Activated T-helper 17 cell treated with anti-CD3 and anti-CD28 coated beads, Interleukin-2, amount 50 U/mL, for 72 hours (primary cell): ENCODE measurements at regions not wholly inside any gene's neighbourhood (a gene's known extent, or its start where the extent isn't known, plus 50 kb on each side); places are given as distances from the start of the nearest gene placed in this dataset.

Experiments
- ATAC-seq: fragments of 150-1000 bp; cut with Tn5 transposase; replicated peaks from 2 replicates; pipeline ENCODE4 v1.10.0; 2021; ENCODE audit warnings: mild to moderate bottlenecking, moderate library complexity
- H3K27ac Mint-ChIP-seq: one replicate; pipeline ENCODE4 v1.8.0; 2022; ENCODE audit warnings: mixed read lengths
- H3K27me3 Mint-ChIP-seq: one replicate; pipeline ENCODE4 v1.8.0; 2022; ENCODE audit warnings: mixed read lengths
- H3K36me3 Mint-ChIP-seq: one replicate; pipeline ENCODE4 v1.8.0; 2022; ENCODE audit warnings: low read depth, mild to moderate bottlenecking, mixed read lengths
- H3K4me1 Mint-ChIP-seq: one replicate; pipeline ENCODE4 v1.8.0; 2022; ENCODE audit warnings: mixed read lengths
- H3K4me3 Mint-ChIP-seq: one replicate; pipeline ENCODE4 v1.8.0; 2022; ENCODE audit warnings: mild to moderate bottlenecking, mixed read lengths
- H3K9me3 Mint-ChIP-seq: one replicate; pipeline ENCODE4 v1.8.0; 2022; ENCODE audit warnings: mixed read lengths

DNA sequence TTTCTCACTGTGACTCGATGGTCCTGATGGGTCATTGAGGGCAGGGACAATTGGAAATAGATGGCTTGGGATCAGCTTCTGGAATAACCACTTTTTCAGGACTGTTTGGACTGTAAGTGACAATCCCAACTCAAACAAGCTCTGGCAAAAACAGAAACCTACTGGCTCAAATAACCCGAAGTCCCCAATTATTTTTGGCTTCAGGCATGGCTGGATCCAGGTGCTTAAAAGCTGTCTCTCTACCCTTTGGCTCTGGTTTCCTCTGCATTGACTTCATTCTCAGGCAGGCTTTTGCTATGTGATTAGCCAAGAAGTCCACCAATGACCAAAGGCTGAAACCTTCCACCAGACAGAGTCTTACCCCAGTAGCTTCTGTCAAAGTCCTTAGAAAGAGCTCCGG, 92.9 kb upstream of the PRR23E start:
- no peak overlapping the region for H3K4me3 Mint-ChIP-seq

DNA sequence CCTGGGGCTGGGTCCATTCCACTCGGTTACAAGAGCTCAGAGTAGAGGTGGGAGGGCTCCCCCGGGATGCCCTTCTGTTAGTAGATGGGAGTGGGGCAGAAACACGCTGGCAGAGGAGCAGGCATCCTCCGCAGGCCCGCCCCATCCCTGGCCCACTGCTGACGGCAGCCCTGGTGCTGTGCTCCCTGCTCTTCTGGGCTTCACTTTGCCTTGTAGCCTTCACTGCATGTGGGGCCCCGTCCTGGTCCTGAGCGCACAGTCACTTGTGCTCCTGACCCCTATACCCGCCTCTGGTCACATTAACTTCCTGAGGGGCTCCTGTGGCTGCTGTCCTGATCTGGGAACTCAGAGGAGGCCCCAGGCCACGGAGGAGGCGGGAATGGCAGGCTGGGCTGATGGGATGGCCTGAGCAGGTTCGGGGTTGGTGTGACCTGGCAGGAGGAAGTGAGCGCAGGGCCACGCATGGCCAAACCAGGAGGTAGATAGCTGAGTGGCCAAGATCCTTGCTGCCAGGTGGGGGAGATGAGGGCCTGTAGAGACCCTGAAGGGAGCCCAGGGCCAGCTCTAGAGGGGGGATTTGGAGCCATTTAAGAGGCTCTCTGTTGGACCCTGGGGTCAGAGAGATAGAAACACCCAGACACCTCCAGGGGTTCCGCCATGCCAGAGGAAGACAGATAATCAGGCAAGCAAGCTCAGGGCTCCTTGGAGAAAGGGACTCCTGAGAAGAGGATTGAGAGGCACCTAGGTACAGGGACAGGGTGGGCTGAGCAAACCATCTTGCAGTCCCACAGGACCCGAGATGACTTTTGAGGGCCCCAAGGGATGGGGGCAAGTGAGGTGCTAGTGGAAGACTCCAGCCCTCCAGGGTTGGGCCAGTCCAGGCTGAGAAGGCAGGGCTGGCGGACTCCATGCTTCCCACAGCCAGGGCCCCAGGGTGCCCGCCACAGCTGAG, 92.2 kb upstream of the PRR23E start:
- Mint-ChIP-seq H3K27ac (no peak overlapping the region), H3K4me1 (no peaks in the 10 kb centered on the region), H3K36me3 (no peaks in the 10 kb centered on the region), H3K9me3 (no peaks in the 10 kb centered on the region), H3K4me3 (no peak overlapping the region), H3K27me3 (peaks cover 4% of the 10 kb centered on the region)
- ATAC-seq = no peak

More for the DNA sequence above, 92.9 kb upstream of the PRR23E start:
- no peaks in the 10 kb centered on the region for H3K4me1 Mint-ChIP-seq
- H3K36me3 Mint-ChIP-seq = no peaks in the 10 kb centered on the region
- H3K27me3 Mint-ChIP-seq = peaks cover 4% of the 10 kb centered on the region
- no peaks in the 10 kb centered on the region for H3K9me3 Mint-ChIP-seq
- no peak overlapping the region for H3K27ac Mint-ChIP-seq
- no peak for ATAC-seq

DNA sequence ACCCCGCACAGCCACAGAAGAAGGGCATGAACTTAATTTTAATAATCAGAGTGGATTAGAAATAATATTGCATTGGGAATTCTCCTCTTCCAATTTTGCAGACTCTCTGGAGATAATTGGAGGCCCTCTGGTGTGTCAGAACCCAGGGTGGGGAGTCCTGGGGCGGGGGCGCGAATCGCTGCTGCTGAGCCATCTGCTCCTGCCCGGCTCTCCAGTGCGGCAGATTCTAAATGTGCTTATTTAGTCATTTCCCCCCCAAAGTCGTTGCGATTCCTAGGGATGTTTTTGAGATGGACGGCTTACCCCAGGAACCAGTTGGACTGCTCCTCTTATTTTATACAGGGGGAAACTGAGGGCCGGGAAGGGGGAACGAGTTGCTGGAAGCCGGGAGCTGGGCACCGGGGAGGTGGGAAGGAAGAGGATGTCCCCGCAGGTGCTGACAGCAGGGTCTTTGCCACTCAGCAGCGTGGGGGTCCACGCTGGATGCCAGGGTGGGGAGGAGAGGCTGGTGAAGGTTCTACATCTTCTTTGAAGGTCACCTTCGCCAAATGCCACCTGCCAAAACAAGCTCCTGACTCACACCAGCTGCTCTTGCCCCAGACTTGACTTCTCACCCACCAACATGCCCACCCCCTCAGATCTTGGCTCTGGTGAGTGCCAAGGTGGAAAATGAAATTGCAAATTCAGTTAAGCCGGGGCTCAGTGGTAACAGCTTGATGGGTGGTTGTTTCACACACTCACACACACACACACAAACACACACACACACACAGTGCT, 91.3 kb upstream of the PRR23E start:
- ATAC-seq = no peak
- Mint-ChIP-seq H3K4me3 (no peak overlapping the region), H3K27me3 (peaks cover 4% of the 10 kb centered on the region), H3K27ac (no peak overlapping the region), H3K9me3 (no peaks in the 10 kb centered on the region), H3K36me3 (no peaks in the 10 kb centered on the region), H3K4me1 (no peaks in the 10 kb centered on the region)

DNA sequence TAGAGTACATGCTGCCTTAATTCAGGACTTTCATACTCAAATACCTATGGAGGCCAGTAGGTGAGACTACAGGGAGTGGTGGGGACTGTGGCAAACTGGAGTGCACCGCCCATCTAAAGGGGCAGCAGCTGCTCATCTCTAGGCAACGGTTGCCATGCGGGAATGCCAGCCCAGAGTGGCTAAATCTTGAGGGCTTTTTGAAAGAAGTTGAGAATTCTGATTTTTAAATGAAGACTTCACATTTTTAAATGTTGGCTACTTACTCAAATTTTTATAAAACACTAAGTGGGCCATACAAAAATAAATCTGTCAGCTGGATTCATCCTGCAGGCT, 90.8 kb upstream of the PRR23E start:
- no peak for ATAC-seq
- Mint-ChIP-seq H3K27me3 (peaks cover 4% of the 10 kb centered on the region), H3K4me1 (no peaks in the 10 kb centered on the region)

DNA sequence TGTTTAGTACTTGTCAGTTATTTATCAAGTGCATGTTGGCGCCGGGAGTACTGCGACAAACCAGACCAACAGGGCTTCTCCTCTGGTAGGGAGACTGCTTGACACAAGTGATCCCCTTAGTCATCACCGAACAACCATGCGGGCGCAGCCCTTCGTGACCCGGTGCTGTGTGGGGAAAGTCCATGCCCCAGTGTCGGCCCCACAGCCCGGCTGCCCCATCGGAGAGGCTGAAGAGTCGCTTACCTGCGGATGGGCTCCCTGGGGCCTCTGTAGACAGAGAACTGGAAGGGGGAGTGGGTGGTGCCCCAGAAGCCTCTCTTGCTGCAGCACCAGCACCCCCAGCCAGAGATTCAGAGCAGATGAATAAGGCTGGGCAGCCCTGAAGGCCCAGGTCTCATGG, 90.3 kb upstream of the PRR23E start:
- Mint-ChIP-seq H3K4me1 (no peaks in the 10 kb centered on the region), H3K9me3 (no peaks in the 10 kb centered on the region), H3K36me3 (no peaks in the 10 kb centered on the region), H3K27ac (no peak overlapping the region), H3K27me3 (peaks cover 4% of the 10 kb centered on the region), H3K4me3 (no peak overlapping the region)
- ATAC-seq = no peak

More for the DNA sequence above, 90.8 kb upstream of the PRR23E start:
- H3K36me3 Mint-ChIP-seq = no peaks in the 10 kb centered on the region
- H3K27ac Mint-ChIP-seq = no peak overlapping the region
- H3K9me3 Mint-ChIP-seq = no peaks in the 10 kb centered on the region
- H3K4me3 Mint-ChIP-seq = no peak overlapping the region

DNA sequence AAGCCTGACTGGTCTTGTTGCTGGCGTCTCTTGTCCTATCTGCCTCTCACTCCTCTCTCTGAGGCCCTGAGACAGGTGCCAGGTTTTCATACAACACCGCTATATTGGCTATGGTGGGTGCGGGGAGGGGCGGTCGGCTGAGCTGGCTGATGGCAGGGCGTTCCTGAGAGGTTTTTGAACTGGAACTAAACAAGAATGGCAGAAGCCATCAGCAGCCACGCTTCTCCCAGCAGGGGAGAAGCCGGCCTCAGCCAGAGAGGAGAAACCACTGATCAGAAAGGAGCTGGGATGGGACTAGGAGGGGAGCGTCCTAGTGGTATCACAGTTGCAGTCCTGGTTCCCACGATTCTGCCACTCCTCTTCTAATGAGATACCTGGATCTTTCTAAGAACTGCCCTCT, 89.9 kb upstream of the PRR23E start:
- ATAC-seq = no peak
- Mint-ChIP-seq H3K9me3 (no peaks in the 10 kb centered on the region), H3K4me1 (no peaks in the 10 kb centered on the region), H3K27ac (no peak overlapping the region), H3K36me3 (no peaks in the 10 kb centered on the region), H3K27me3 (peaks cover 4% of the 10 kb centered on the region), H3K4me3 (no peak overlapping the region)

DNA sequence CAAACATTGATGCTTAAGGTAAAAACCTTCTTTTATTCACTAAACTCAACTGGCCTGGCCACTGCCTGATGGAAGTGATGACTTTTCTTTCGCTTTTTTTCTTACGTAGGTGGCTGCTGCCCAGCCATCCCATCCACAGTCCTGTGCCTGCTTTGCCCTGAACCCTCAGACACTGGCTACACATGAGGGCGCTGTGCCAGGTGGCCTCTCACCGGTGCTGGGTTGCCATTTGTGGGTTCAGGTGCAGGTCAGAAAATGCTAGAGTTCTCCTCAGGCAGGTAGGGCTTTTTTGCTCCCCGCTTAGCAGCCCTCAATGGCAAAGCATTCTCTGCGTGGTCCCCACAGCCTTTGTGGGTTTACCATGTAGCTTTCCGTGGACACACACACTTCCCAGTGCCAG, 88.3 kb upstream of the PRR23E start:
- Mint-ChIP-seq H3K36me3 (no peaks in the 10 kb centered on the region), H3K4me1 (no peaks in the 10 kb centered on the region), H3K9me3 (no peaks in the 10 kb centered on the region), H3K27me3 (peaks cover 4% of the 10 kb centered on the region), H3K27ac (no peak overlapping the region), H3K4me3 (no peak overlapping the region)
- no peak for ATAC-seq

DNA sequence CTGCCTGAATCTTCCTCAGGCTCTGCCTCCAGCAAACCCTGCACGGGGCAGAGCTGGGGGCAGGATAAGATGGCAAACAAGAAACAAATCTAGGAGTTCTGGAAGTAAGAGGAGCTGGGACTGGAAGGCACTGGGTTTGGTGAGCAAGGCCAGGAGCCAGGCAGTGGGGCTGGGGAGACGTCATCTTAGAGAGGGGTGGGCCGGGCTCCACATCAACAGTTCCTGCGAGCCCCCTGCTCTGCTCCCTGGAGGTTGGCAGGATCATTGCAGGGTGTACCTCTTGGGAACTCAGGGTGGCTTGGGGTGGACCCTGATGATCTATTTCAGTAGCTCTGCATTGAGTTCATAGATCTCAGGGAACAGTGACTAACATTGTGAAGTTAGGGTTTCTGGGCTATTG, 87.3 kb upstream of the PRR23E start:
- ATAC-seq = no peak
- no peaks in the 10 kb centered on the region for H3K4me1 Mint-ChIP-seq
- H3K27me3 Mint-ChIP-seq = peaks cover 4% of the 10 kb centered on the region
- no peaks in the 10 kb centered on the region for H3K36me3 Mint-ChIP-seq
- no peak overlapping the region for H3K4me3 Mint-ChIP-seq
- no peaks in the 10 kb centered on the region for H3K9me3 Mint-ChIP-seq
- no peak overlapping the region for H3K27ac Mint-ChIP-seq

DNA sequence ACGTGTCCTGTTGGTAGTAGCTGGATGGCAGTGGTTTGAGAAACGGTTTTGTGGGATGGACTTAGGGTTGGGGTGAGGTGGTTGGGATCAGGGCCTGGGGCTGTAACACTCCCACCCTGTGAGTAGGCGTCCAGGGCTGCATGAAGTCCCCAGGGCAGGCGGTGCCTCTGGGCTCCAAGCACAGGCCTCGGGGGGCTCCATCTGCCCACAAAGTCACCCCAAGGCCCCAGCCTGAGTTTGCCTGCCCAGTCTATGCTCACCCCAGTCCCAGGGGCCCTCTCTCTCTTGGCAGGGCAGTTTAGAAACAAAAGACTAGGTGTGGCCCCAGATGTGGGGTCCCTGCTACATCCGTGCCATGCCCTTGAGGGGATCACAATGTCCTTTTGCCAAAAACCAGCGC, 86.9 kb upstream of the PRR23E start:
- H3K27me3 Mint-ChIP-seq = no peaks in the 10 kb centered on the region
- no peak overlapping the region for H3K27ac Mint-ChIP-seq
- no peaks in the 10 kb centered on the region for H3K9me3 Mint-ChIP-seq
- no peak for ATAC-seq
- no peaks in the 10 kb centered on the region for H3K4me1 Mint-ChIP-seq
- no peak overlapping the region for H3K4me3 Mint-ChIP-seq
- no peaks in the 10 kb centered on the region for H3K36me3 Mint-ChIP-seq

DNA sequence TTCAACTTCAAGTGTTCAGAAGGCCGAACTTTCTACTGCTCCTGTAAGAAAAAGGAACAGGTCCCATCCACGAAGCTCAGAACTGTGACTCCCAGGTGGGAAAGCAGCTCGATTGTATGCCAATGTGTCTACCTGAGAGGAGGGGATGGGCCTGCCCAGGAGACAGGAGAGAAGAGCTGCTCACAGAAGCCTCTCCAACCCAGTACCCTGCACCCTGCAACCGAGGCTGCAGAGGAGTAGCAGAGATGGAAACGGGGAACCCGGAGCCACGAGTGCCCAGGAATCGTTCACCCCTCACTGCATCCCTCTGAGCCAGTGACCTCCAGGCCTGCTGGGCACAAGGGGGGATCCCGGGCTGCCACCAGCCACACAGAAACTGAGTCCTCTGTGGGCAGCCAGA, 86.5 kb upstream of the PRR23E start:
- Mint-ChIP-seq H3K4me1 (no peaks in the 10 kb centered on the region), H3K4me3 (no peak overlapping the region), H3K27me3 (no peaks in the 10 kb centered on the region), H3K27ac (no peak overlapping the region), H3K36me3 (no peaks in the 10 kb centered on the region), H3K9me3 (no peaks in the 10 kb centered on the region)
- ATAC-seq = no peak

DNA sequence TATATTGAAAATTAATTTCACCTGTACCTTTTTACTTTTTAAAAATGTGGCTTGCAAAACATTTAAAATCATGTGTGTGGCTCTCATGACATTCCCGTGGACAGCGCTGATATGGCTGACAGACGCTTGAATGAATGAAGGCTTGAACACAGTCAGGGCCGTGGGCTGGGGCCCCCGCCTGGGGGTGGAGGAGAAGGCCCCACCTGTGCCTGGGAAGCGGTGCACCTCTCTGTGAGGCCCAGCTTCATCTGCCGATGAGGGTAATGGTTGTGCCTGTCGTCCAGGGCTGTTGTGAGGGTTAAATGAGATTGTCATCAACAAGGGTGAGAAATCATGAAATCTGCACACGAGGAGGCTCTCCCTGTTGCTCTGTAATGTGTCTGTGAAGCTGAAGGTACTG, 85.9 kb upstream of the PRR23E start:
- Mint-ChIP-seq H3K4me3 (no peak overlapping the region), H3K4me1 (no peaks in the 10 kb centered on the region), H3K27ac (no peak overlapping the region), H3K9me3 (no peaks in the 10 kb centered on the region), H3K36me3 (no peaks in the 10 kb centered on the region), H3K27me3 (no peaks in the 10 kb centered on the region)
- ATAC-seq = no peak

DNA sequence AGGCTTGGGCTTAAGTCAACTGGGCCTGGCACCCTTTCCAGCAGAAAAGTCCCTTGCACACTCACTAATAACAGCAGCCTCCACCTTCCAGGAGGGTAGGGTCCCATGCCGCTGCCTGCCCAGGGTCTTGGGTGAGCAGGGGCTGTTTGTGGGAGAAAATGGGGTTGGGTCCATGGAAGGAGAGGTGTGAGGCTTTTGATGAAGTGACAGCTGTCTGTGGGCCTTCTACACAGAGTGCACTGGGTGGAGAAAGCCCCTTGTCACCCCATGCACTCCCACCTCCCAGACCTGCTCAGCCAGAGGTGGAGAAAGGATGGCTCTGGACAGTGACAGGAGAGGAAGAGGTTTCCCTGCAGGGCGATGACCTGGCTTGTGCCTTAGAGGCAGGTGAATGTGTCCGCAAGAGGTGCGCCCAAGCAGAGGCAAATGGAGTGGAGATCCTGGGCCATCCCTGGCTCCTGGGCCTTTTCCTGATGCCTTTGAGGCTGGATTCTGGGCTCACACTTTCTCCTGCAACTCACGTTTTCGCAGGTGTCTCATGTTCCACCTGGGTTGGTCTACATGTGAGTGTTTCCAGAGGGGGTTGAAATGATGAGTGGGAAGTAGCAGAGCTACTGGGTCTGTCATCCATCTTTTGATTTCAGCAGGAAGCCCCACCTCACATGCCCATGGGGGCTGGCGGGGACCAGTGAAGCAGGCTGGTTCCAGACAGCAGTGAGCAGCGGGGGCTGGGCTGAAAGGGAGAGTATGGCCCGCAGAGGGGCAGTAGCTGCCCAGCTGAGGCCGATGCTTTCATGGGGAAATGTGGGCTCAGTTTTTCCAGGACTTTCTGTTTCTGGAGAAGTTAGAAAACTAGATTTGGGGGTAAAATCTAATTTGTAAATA, 85.2 kb upstream of the PRR23E start:
- no peaks in the 10 kb centered on the region for H3K4me1 Mint-ChIP-seq
- H3K27ac Mint-ChIP-seq = no peak overlapping the region
- no peaks in the 10 kb centered on the region for H3K36me3 Mint-ChIP-seq
- H3K27me3 Mint-ChIP-seq = no peaks in the 10 kb centered on the region
- H3K4me3 Mint-ChIP-seq = no peak overlapping the region
- peaks cover 5% of the 10 kb centered on the region for H3K9me3 Mint-ChIP-seq
- ATAC-seq = no peak

DNA sequence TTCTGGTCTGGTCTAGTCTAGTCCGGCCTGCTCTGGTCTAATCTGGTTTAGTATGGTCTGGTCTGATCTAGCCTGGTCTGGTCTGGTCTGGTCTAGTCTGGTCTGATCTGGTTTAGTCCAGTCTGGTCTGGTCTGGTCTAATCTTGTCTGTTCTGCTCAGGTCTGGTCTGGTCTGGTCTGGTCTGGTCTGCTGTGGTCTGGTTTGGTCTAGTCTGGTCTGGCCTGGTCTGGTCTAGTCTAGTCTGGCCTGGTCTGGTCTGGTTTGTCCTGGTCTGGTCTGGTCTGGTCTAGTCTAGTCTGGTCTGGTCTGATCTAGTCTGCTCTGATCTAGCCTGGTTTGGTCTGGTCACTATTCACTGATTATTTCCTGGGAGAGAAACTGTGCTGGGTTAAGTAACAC, 84.1 kb upstream of the PRR23E start:
- Mint-ChIP-seq H3K4me3 (no peak overlapping the region), H3K36me3 (no peaks in the 10 kb centered on the region), H3K4me1 (no peaks in the 10 kb centered on the region), H3K27me3 (no peaks in the 10 kb centered on the region), H3K9me3 (peaks cover 6% of the 10 kb centered on the region), H3K27ac (no peak overlapping the region)
- ATAC-seq = no peak

DNA sequence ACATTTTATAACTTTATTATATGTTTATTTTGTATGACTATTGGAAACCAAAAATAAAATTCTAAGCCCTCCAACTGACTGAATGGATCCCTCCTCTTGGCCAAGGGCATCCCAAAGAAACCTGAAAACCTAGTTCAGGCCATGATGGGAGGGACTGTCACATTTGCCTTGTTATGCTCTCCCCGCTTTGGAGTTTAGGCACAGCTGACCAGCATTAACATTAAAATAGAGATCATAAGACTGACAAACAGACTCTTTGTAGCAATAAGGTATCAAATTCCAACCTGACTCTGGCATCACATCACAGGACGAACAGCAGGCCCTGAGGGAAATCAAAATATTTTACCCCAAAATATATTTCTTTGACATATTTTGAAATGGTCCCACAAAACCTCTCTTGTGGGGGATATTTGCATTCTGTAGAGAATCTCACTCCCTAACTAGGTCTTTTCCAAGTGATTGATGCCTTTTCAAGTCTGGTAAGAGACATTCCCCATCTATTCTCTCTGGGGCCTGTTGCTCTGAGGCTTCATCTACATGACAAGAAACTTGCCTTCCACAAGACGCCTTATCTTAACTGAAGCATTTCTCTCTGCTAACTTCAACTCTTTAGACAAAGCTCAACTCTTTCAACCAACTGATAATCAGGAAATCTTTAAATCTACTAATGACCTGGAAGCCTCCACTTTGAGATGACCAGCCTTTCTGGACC, 81.8 kb upstream of the PRR23E start:
- Mint-ChIP-seq H3K9me3 (peaks cover 6% of the 10 kb centered on the region), H3K4me1 (no peaks in the 10 kb centered on the region), H3K27me3 (no peaks in the 10 kb centered on the region), H3K36me3 (no peaks in the 10 kb centered on the region), H3K27ac (no peak overlapping the region), H3K4me3 (no peak overlapping the region)
- ATAC-seq = no peak
